Medulla oblongata (tissue), 1 donor: ENCODE measurements at regions not wholly inside any gene's neighbourhood (a gene's known extent, or its start where the extent isn't known, plus 50 kb on each side); places are given as distances from the start of the nearest gene placed in this dataset.
"Not testable (repeated sequence)": the region's sequence is repeated elsewhere in the genome, so short reads cannot be mapped to it uniquely, and the experiment has no call there.

Experiments
- DNase-seq: peaks from one replicate; pipeline ENCODE4 v3.0.0-alpha.2; 2015; ENCODE audit errors: extremely low spot score

DNA sequence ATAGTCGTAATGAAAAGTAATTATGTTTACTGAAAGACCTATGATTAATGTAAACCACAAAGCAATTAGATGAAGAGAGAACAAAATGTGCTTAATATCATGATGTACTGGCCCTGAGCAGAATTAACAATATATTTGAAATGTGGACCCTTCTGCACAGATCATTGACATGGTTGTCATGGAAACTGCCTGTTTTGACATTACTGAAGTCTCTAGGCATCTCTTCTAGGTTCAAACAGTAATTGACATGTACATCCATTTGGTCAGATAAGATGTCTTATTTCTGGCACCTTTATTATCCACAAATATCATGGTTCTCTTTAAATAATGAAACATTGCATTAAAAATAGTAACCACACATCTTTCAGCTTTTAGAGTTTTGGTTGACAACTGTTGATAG, 251.7 kb upstream of the GNPDA2 start:
- DNase-seq: no peak

DNA sequence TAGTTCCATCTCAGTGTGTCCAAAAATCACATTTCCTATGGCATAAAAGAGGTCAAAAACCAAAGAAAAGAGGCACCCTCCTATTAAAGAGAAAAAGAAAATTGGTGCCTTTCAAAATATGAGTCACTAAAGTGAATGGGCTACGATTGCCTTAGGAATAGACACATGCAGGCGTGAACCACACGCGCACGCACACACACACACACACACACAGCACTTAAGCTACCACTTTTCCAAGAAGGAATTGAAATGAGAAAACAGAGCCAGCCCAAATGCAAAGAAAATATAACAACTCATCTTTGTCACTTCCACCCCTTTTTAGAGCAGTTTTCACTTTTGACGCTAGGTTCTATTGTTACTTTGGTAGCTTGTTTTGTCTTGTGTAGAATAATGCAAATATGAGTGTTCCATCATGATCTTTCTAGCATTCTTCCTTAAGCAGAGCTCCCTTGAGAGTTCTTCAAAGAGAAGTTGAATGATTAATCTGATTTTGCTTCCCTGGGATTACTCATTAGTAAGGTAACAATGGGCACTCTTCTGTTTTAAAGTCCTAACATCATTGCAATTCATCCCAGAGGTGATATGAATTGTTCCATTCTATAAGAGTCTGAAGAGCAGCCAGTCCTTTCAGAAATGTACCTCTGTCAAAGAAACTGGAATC, 239.2 kb upstream of the GNPDA2 start:
- DNase-seq: no peak

DNA sequence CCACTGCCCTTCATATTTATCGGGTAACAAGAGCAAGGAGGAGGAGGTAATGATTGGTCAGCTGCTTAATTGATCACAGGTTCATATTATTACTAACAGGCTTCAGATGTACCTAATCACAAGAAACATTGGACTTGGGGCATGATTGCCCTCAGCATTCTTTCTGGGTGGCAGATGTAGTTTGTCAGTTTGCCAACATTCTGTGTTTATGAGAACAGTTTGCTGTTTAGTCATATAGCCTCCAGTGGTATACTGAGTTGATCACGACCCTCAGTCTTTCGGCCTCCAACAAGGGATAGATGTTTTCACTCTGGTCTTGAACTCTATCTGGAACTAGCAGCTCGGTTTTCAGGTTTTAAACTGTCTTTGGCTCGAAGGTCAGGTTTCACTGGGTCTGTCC, 237.7 kb upstream of the GNPDA2 start:
- not testable (repeated sequence) for DNase-seq

DNA sequence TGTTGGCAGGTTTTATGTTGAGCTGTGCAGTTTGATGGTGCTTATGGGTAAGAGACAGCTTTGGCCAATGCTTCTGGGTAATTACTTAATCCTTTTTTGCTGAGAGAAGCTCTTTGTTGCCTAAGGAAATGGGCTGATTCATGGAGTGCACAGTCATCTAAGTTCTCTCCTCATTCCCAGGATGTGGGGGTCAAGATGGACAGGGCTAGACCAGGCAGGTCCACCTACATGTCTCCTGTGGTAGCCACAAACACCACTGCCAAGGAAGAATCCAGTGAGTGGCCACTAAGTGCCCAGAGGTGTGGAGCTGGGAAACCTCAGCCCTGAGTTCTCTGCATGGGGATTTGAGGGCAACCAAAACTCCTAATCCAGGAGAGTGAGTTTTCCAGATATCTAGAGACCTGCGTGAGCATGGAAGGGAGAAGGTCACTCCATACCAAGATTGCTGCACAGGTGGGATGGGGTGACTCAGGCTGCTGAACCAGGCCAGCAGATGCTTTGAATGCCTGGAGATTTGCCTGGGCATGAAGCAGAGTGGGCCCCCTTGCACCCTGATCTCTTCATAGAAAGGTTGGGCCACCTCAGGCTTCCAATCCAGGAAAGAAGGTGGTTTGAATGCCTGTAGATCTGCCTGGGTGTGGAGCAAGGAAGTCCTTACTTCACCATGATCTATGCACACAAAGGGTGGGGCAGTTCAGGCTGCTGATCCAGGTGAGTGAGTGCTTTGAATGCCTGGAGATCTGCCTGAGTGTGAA, 234.8 kb upstream of the GNPDA2 start:
- no peak for DNase-seq

- no peak for DNase-seq
Observed at GRCh38 chr4:44931720-44932119, 205.4 kb upstream of the GNPDA2 start.

GRCh38 chr4:44928785-44929184, 202.4 kb upstream of the GNPDA2 start:
- no peak for DNase-seq

DNA sequence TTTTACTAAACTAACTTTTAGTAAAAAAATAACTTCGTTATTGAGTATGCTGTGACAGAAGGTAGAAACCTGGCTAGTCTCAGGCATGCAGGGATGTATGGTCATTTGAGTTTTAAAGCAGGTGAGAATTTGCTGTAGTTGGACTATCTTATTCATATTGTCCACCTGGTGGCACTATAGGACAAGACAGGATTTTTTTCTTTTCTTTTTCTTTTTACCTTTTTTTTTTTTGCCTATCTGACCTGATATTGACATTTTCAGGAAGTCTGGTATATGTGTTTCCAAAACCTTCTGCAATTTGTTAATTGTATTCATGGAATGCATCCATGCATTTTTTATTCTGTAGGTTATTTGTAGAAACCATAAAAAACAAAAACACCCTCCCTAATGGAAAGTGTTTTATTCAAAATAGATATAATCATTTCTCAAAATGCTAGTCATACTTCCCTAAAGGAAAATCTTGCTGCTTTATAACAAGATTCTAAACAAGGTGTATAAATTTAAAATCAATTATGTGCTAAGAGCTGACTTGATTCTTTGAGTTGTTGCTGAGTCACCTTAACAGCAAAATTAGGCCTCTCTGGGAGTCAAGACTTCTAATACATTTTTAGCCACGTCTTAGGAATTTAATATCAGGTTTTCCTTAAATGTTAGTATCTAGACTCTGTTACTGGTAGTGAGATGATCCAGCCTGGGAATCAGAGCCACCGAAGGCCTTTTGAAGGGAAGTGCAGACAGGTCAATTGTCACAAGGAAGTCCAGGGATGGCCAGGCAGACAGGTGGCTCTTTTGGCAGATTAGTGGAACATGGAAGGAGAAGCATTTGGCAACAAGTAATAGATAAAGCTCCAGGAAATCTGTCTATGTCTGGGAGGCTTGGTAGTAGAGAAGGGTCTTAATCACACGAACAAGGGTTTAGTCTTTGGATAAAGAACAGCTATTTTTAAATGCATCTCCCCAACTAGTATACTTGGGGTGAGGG, 201.3 kb upstream of the GNPDA2 start:
- DNase-seq: no peak

DNA sequence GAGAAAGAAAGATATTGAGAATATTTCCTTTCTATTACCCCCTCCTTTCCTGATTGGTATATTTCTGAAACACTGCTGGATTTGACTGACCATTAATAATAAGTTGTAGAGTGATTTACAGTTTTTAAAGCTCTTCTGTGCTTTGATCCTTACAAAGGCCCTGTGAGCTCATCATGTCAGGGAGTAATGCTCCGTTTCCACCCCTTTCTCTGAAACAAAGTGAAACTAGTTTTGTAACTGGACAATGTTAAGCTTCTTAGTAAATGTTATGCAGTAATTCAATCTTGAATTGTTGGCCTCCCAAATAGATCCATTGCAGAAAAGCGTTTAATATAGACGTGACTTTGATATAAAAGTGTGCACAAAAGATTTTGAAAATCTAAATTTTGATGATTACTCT, 190.1 kb upstream of the GNPDA2 start:
- peak; percentile 37 for DNase-seq

- no peak for DNase-seq
Observed at GRCh38 chr4:44914748-44915147, 188.4 kb upstream of the GNPDA2 start.

GRCh38 chr4:44914223-44914622, 187.9 kb upstream of the GNPDA2 start:
- no peak for DNase-seq

- DNase-seq: peak; percentile 52
Observed at GRCh38 chr4:44912980-44913379, 186.6 kb upstream of the GNPDA2 start.

- DNase-seq: no peak
Observed at GRCh38 chr4:44908565-44908964, 182.2 kb upstream of the GNPDA2 start.

DNA sequence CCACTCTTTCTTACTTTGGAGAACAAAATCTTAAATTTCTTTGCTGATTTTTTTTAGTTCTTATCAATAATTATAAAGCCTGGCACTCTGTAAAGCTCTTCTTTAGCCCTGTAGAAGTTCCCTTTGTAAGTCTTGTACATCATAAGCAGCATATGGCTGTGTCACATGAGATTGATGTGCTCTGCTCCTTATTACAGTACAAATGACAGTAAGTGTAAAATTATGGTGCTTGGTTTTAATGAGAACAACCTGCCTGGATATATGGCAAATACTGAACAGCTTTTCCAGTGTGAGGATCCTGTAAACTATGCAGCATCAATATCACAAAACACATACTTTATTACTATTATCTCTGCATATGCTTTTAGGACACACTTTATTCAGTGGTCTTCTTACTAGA, 145.9 kb upstream of the GNPDA2 start:
- DNase-seq: no peak

DNA sequence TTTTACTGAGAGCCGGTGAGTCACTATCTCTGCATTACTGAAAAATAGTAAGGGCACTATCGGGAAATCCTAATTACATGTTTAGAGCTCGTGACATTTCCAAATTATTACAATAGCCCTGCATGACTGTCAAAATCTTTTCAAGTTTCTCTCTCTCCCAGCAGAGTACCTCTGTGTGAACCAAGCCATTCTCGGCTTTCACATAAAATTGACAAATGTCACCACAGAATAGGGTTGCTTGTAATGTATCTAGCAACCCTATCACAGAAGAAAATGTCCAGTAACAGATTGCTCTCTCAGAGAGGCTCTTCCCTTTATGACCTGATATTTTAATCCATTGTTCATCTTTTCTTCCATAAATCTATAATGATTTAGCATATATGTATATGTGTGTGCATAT, 144.8 kb upstream of the GNPDA2 start:
- DNase-seq: no peak

GRCh38 chr4:44869985-44870384, 143.6 kb upstream of the GNPDA2 start:
- no peak for DNase-seq

DNA sequence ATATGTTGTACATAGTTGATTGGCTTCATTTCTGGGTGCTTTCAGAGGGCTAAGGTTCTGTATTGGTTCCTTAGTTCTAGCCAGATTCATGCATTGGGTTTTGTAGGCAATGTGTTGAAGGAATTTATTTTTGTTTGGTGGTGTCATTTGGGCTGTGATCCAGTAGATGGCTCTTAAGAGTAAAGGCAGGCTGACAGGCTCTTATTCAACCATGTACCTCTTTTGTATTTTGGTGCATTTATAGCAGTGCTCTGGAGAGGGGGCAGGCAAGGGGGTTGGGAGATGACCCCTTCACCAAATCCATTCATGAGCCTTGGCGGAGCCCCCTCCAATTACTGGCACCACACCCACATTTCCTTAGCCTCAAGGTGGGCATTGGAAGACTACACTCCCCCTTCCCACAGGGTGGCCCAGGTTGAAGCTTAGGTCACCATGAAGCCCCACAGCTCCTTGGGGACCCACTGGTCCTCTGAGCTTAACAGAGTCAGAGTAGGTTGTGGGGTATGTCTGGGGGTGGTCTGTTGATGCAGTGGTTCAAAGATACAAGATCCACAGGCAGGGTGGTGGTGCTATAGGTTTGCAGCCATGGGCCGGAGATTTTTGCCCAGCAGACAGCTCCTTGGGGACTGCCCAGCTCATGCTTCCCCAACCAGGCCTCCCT, 143.0 kb upstream of the GNPDA2 start:
- no peak for DNase-seq

- DNase-seq: no peak
Observed at GRCh38 chr4:44861756-44862155, 135.4 kb upstream of the GNPDA2 start.

GRCh38 chr4:44859477-44859876, 133.1 kb upstream of the GNPDA2 start:
- DNase-seq: no peak

- DNase-seq: no peak
Observed at GRCh38 chr4:44848466-44848865, 122.1 kb upstream of the GNPDA2 start.

DNA sequence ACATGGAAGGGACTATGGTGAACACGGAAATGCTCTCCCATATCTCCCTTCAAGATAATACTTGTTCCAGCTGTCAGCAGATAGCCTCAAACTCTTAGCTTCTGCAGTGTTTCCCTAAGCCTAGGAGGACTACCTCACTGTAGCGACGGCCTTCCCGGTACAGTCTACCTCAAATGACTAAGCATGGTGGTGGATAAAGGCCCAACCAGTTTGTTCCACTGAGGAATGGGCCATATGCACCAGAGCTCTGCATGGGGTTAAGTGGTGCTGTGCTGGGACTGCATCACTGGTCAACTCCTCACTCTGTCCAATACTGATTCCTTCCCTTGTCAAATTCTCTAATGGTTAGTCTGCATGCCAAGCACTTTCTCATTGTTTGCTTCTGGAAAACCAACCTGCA, 119.6 kb upstream of the GNPDA2 start:
- no peak for DNase-seq

- no peak for DNase-seq
Observed at GRCh38 chr4:44845309-44845708, 119.0 kb upstream of the GNPDA2 start.

DNA sequence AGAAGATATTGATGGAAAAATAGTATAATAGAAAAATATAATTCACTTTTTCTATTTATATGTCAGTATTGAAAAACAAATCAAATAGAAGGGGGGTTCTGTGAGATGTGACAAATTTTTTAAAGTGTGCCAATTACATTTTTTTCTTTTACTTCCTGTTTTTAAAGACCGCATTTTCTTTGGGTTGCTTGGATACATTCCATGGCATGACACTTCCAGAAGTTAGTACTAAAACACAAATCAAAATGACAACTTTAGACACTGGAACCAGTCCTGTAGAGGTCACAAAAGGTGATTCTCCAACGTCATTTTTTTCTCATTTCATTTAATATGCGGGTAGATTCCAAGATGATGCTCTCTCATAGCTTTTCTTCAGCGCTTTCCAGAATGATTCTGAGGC, 116.2 kb upstream of the GNPDA2 start:
- DNase-seq: no peak
